OCI-LY7 (cell line): ENCODE measurements at regions not wholly inside any gene's neighbourhood (a gene's known extent, or its start where the extent isn't known, plus 50 kb on each side); places are given as distances from the start of the nearest gene placed in this dataset.

Source experiments
- BruUV-seq: library from RNA; stranded (reverse); fragments of 400-500 nt; replicated peaks from 2 replicates; lab custom pipeline; 2021; lab: Mats Ljungman, UMichigan
- CTCF ChIA-PET: fragments of 300-600 bp; sonication (Branson Sonifier 250); formaldehyde crosslinking; loops from one replicate; lab custom pipeline; 2022; ENCODE audit warnings: antibody characterized with exemption; ENCODE audit not compliant: unreplicated experiment; lab: Charles Lee
- POLR2A ChIA-PET: fragments of 300-600 bp; sonication (Branson Sonifier 250); formaldehyde crosslinking; loops from one replicate; lab custom pipeline; 2022; ENCODE audit warnings: antibody characterized with exemption; lab: Charles Lee
- DNase-seq: peaks from one replicate; pipeline ENCODE4 v3.0.0-alpha.2; 2015; ENCODE audit warnings: low spot score
- H2AFZ ChIP-seq: fragments of 200-600 bp; sonication (generic), shearing (Covaris generic); 2 replicates; pipeline ENCODE4 v1.6.1; 2014; ENCODE audit warnings: mild to moderate bottlenecking, antibody characterized with exemption, low read length, moderate library complexity
- H3K27ac ChIP-seq: fragments of 200-600 bp; sonication (generic); 2 replicates; pipeline ENCODE4 v1.5.1; 2014; ENCODE audit warnings: mixed run types, low read depth, mild to moderate bottlenecking, moderate library complexity, low read length, inconsistent platforms; ENCODE audit not compliant: poor library complexity, severe bottlenecking
- H3K36me3 ChIP-seq: fragments of 200-600 bp; sonication (generic); 2 replicates; pipeline ENCODE4 v1.6.1; 2014; ENCODE audit warnings: mild to moderate bottlenecking, antibody characterized with exemption, low read length, moderate library complexity, mixed read lengths; ENCODE audit not compliant: insufficient read depth
- H3K4me1 ChIP-seq: fragments of 200-600 bp; sonication (generic); 2 replicates; pipeline ENCODE4 v1.5.1; 2014; ENCODE audit warnings: mild to moderate bottlenecking, low read length; ENCODE audit not compliant: insufficient read depth, poor library complexity, severe bottlenecking
- H3K4me2 ChIP-seq: fragments of 200-600 bp; sonication (generic); 2 replicates; pipeline ENCODE4 v1.6.1; 2014; ENCODE audit warnings: mild to moderate bottlenecking, low read length
- H3K4me3 ChIP-seq: fragments of 200-600 bp; sonication (generic); 2 replicates; pipeline ENCODE4 v1.5.1; 2014; ENCODE audit warnings: mild to moderate bottlenecking, low read depth, low read length; ENCODE audit not compliant: poor library complexity, severe bottlenecking
- H3K79me2 ChIP-seq: fragments of 200-600 bp; sonication (generic); 2 replicates; pipeline ENCODE4 v1.6.1; 2016; ENCODE audit warnings: low read depth, mild to moderate bottlenecking, low read length, moderate library complexity, mixed read lengths; ENCODE audit not compliant: insufficient read depth
- H3K9me2 ChIP-seq: fragments of 200-600 bp; sonication (generic); 2 replicates; pipeline ENCODE4 v1.6.1; 2016; ENCODE audit warnings: mild to moderate bottlenecking, low read length, mixed read lengths; ENCODE audit not compliant: insufficient read depth
- H3K9me3 ChIP-seq: fragments of 200-600 bp; sonication (generic); 2 replicates; pipeline ENCODE4 v1.6.1; 2014; ENCODE audit warnings: mild to moderate bottlenecking, mixed run types, low read length, mixed read lengths
- H4K20me1 ChIP-seq: fragments of 200-600 bp; sonication (generic); 2 replicates; pipeline ENCODE4 v1.6.1; 2014; ENCODE audit warnings: mild to moderate bottlenecking, antibody characterized with exemption, low read length, moderate library complexity, mixed read lengths; ENCODE audit not compliant: insufficient read depth
- EZH2phosphoT487 ChIP-seq: fragments of 200-600 bp; sonication (generic); IDR thresholded peaks from 2 replicates; pipeline ENCODE4 v1.6.1; 2018; ENCODE audit warnings: low read depth, borderline replicate concordance, mild to moderate bottlenecking, mixed run types, antibody characterized with exemption, low read length, moderate library complexity, mixed read lengths
- intact Hi-C: fragments of 100-400 bp; cut with micrococcal nuclease; formaldehyde crosslinking; loops from one replicate; pipeline ENCODE4 v1.10.0; 2022; ENCODE audit not compliant: unreplicated experiment
- TF ChIP-seq, protein P1 (sequence below): fragments of 200-600 bp; sonication (generic); conservative IDR thresholded peaks from 2 replicates; pipeline ENCODE4 v1.5.1; 2014; ENCODE audit warnings: mild to moderate bottlenecking, antibody characterized with exemption, low read length, moderate library complexity, mixed read lengths

DNA sequence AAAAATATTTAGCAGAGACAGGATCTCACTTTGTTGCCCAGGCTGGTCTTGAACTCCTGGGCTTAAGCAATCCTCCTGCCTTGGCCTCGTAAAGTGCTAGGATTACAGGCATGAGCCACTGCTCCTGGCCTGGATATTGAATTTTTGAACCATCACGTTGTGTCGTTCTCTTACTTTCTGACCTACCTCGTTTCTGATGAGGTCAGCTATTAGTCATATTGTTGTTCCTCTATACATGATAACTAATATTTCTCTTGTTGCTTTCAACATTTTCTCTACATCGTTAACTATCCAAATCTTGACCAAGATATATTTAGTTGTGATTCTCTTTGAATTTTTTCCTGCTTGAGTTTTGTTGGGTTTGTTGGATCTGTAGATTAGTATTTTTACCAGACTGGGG lies 541.3 kb upstream of the SOX11 start:
- Histone ChIP-seq H3K9me2 (no peaks in the 10 kb centered on the region), H2AFZ (no peak overlapping the region), H3K79me2 (no peaks in the 10 kb centered on the region), H3K4me2 (no peak overlapping the region), H3K36me3 (no peaks in the 10 kb centered on the region), H3K27ac (no peak overlapping the region), H3K4me3 (no peak overlapping the region), H4K20me1 (no peaks in the 10 kb centered on the region), H3K4me1 (no peaks in the 10 kb centered on the region), H3K9me3 (no peaks in the 10 kb centered on the region)
- BruUV-seq, result no TSS peak
- ChIA-PET POLR2A (no interaction called here), CTCF (no interaction called here)
- intact Hi-C loops, result no loop called here
- no peak for DNase-seq
- TF ChIP-seq EZH2phosphoT487, result no peak
- TF ChIP-seq, protein P1, sequence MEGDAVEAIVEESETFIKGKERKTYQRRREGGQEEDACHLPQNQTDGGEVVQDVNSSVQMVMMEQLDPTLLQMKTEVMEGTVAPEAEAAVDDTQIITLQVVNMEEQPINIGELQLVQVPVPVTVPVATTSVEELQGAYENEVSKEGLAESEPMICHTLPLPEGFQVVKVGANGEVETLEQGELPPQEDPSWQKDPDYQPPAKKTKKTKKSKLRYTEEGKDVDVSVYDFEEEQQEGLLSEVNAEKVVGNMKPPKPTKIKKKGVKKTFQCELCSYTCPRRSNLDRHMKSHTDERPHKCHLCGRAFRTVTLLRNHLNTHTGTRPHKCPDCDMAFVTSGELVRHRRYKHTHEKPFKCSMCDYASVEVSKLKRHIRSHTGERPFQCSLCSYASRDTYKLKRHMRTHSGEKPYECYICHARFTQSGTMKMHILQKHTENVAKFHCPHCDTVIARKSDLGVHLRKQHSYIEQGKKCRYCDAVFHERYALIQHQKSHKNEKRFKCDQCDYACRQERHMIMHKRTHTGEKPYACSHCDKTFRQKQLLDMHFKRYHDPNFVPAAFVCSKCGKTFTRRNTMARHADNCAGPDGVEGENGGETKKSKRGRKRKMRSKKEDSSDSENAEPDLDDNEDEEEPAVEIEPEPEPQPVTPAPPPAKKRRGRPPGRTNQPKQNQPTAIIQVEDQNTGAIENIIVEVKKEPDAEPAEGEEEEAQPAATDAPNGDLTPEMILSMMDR, result no peak

DNA sequence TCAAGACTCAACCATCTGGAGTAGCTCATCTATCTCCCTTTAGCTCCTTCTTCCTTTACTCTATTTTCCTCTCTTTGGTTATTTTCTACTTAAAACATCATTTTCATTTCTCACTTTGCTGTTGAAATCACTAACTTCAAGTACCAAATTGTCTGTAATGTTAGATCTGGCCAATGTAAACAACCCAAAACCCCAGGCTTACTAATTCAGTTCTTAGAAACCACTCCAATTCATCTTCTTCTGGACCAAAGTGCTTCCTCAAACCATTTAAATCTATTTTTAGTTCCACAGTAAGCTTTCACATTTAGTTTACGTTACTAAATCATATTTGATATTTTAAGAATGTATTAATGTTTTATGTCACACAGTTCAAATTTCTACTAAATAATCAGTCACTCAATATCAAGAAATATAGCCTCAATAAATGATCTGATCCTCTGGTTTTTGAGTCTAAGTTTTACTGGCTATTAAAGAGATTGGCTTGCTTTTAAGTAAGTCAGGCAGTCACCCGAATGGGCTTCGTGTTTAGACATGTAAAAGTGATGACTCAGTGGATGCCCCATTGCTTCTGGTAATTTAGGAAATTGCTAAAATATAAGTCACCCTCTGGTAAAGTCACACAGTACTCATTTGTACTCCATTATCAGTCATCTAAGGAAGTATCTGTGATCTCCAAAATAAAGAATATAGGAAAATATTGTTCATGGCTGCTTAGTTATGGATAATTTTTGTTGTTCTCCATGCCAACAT lies 527.2 kb upstream of the SOX11 start:
- no peaks in the 10 kb centered on the region for H4K20me1 ChIP-seq
- no peaks in the 10 kb centered on the region for H3K36me3 ChIP-seq
- no peaks in the 10 kb centered on the region for H3K79me2 ChIP-seq
- H3K9me2 ChIP-seq, result no peaks in the 10 kb centered on the region
- POLR2A ChIA-PET, result interaction anchor here (0.6 kb wide), 1 partner anchor 220 kb away, joined by 7 read pairs; no protein-coding TSS in a partner anchor
- H3K4me1 ChIP-seq, result no peaks in the 10 kb centered on the region
- no TSS peak for BruUV-seq
- no peak for DNase-seq
- H3K4me3 ChIP-seq, result no peak overlapping the region
- CTCF ChIA-PET, result interaction anchor here (0.5 kb wide), 1 partner anchor 179 kb away, joined by 3 read pairs; no protein-coding TSS in a partner anchor
- no peak overlapping the region for H3K4me2 ChIP-seq
- no peaks in the 10 kb centered on the region for H3K9me3 ChIP-seq
- H2AFZ ChIP-seq, result no peak overlapping the region
- no peak for TF ChIP-seq EZH2phosphoT487
- TF ChIP-seq, protein P1, result no peak
- H3K27ac ChIP-seq, result no peak overlapping the region
- intact Hi-C loops, result no loop called here

DNA sequence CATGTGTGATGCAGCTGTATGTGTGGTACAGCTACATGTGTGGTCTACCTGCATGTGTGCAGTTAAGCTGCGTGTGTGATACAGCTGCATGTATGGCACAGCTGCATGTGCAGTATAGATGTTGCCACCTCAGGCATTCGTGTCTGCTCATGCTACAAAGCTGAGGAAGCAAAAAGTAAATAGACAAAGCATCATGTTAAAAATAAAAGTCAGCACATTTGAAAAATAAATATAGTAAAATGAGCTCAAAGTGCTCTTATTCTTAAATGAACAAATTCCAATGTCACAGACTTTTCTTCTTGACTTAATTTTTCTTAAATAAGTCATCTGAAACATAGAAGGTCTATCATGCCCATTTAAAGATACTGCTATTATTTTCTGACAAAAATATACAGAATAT lies 519.3 kb upstream of the SOX11 start:
- intact Hi-C loops, result no loop called here
- Histone ChIP-seq H3K79me2 (no peaks in the 10 kb centered on the region), H2AFZ (no peak overlapping the region), H4K20me1 (no peaks in the 10 kb centered on the region), H3K4me1 (no peaks in the 10 kb centered on the region), H3K27ac (no peak overlapping the region), H3K4me2 (no peak overlapping the region), H3K9me3 (no peaks in the 10 kb centered on the region), H3K36me3 (no peaks in the 10 kb centered on the region), H3K9me2 (no peaks in the 10 kb centered on the region), H3K4me3 (no peak overlapping the region)
- DNase-seq, result no peak
- no peak for TF ChIP-seq EZH2phosphoT487
- TF ChIP-seq, protein P1, result no peak
- ChIA-PET POLR2A (interaction anchor here (0.6 kb wide), 1 partner anchor 1313 kb away, joined by 5 read pairs; no protein-coding TSS in a partner anchor), CTCF (no interaction called here)
- BruUV-seq, result no TSS peak
